ENCODE measurements at regions not wholly inside any gene's neighbourhood (a gene's known extent, or its start where the extent isn't known, plus 50 kb on each side); places are given as distances from the start of the nearest gene placed in this dataset.

DNA sequence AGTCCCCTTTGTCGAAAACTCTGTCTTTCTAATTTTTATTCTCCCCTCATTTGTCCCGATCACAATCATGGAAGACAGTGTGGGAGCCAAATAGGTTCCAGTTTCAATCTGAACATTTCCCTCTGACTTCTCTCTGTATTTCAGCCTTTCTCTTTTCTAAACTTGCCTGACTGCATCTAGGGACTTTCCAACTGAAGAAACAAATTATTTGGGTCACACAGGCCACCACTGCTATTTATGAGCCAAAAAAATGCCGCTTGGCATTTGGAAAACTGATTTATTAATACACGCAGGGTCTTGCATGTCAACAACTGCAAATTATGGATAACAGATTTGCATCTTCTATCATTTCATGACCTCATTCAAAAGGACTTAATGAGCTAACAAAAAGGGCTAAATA lies 55.2 kb upstream of the ELAC2 start:
- TF ChIP-seq CTCF (IDR thresholded peaks at IDR 0.05): no peak
- TF ChIP-seq ZFX (IDR thresholded peaks at IDR 0.05; ENCODE audit: borderline replicate concordance): no peak
